ENCODE measurements at regions not wholly inside any gene's neighbourhood (a gene's known extent, or its start where the extent isn't known, plus 50 kb on each side); places are given as distances from the start of the nearest gene placed in this dataset.

DNA sequence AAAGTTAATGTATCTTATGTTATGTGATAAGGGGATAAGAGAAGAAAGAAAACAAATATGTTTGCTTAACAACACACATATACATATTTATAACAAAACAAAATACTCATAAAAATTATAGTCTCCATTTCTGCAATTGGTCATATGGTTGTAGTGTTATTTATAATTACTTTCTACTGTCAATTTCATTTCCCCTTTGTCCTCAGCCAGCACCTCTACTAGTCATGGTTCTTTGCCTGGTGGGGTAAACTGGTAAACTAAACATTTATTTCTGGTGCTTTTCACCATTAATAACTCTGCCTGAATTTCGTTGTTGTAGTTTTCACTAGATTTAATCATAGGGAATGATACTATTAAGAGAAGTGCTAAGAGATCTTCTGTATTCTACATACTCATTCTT lies 88.0 kb upstream of the ALCAM start:
- no peak for TF ChIP-seq POLR2A (IDR thresholded peaks at IDR 0.05; ENCODE audit: low read length)
- no peak for TF ChIP-seq GATA1 (IDR thresholded peaks at IDR 0.05; ENCODE audit: low read depth, low read length)
